ENCODE measurements at regions not wholly inside any gene's neighbourhood (a gene's known extent, or its start where the extent isn't known, plus 50 kb on each side); places are given as distances from the start of the nearest gene placed in this dataset.

GRCh38 chrX:39889704-39890103 is 208.1 kb downstream of the BCOR start:
- H3K36me3 ChIP-seq (ENCODE audit: control insufficient read depth, insufficient read depth, low read length) = no peaks in the 10 kb centered on the region
- no peak overlapping the region for H2BK15ac ChIP-seq (ENCODE audit: low read depth, low read length)
- no peak for DNase-seq
- H3K27me3 ChIP-seq (ENCODE audit: control insufficient read depth, insufficient read depth, low read length) = peaks cover 32% of the 10 kb centered on the region
- H3K79me1 ChIP-seq (ENCODE audit: low read depth in 1 of 2, low read length in 2 of 2) = no peaks in the 10 kb centered on the region
- H3K4me3 ChIP-seq (ENCODE audit: insufficient read depth, low read depth, low read length) = no peak overlapping the region
- H2BK20ac ChIP-seq (ENCODE audit: low read depth, low read length) = no peak overlapping the region
- in situ Hi-C loops (cut with MboI; ENCODE audit: low sequenced_read_pairs) (no loop called here), dilution Hi-C loops (cut with HindIII; ENCODE audit: low sequenced_read_pairs, unreplicated experiment) (no loop called here), intact Hi-C loops (cut with micrococcal nuclease) (no loop called here)
- no peak for ATAC-seq (ENCODE audit: low read depth)
- no peak overlapping the region for H2BK120ac ChIP-seq (ENCODE audit: low read depth, low read length)
- CTCF ChIA-PET = interaction anchor here (0.6 kb wide), 1 partner anchor 19 kb away, joined by 3 read pairs; no protein-coding TSS in a partner anchor
- no TSS peak for BruUV-seq (replicated peaks)
- no peaks in the 10 kb centered on the region for H4K20me1 ChIP-seq (ENCODE audit: insufficient read depth, low read length)
- no peak overlapping the region for H3K14ac ChIP-seq (replicated peaks; ENCODE audit: low read depth, low read length)
- no peak overlapping the region for H4K91ac ChIP-seq (ENCODE audit: insufficient read depth, low read depth, low read length)
- H3K4ac ChIP-seq (ENCODE audit: low read depth, low read length) = no peak overlapping the region
- 0 out of 2 replicates have a peak, but pooled peaks cover 2% of the 10 kb centered on the region for H3K9me3 ChIP-seq (ENCODE audit: control insufficient read depth, insufficient read depth, low read length)
- no peaks in the 10 kb centered on the region for H3K4me1 ChIP-seq (ENCODE audit: control insufficient read depth, insufficient read depth, low read length)
- H3K27ac ChIP-seq (ENCODE audit: insufficient read depth, low read length) = no peak overlapping the region
- no peak overlapping the region for H2AK5ac ChIP-seq (ENCODE audit: low read depth, low read length)
- H2AK9ac ChIP-seq (replicated peaks; ENCODE audit: low read depth, low read length, poor library complexity) = no peak overlapping the region
- POLR2A ChIA-PET (ENCODE audit: unreplicated experiment) = no interaction called here
- no peak overlapping the region for H3K18ac ChIP-seq (ENCODE audit: low read depth, low read length)
- H3K4me2 ChIP-seq (ENCODE audit: low read depth, low read length) = no peak overlapping the region
- H4K5ac ChIP-seq (ENCODE audit: low read depth, low read length) = no peak overlapping the region
- TF ChIP-seq RFX5 (IDR thresholded peaks at IDR 0.05; ENCODE audit: low read depth, low read length) = no peak
- no peak for TF ChIP-seq CHD1 (IDR thresholded peaks at IDR 0.05; ENCODE audit: low read depth, low read length)
- no peak for TF ChIP-seq MAZ (IDR thresholded peaks at IDR 0.05; ENCODE audit: borderline replicate concordance, low read depth, low read length)
- TF ChIP-seq, protein P1, sequence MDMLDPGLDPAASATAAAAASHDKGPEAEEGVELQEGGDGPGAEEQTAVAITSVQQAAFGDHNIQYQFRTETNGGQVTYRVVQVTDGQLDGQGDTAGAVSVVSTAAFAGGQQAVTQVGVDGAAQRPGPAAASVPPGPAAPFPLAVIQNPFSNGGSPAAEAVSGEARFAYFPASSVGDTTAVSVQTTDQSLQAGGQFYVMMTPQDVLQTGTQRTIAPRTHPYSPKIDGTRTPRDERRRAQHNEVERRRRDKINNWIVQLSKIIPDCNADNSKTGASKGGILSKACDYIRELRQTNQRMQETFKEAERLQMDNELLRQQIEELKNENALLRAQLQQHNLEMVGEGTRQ (IDR thresholded peaks at IDR 0.05; ENCODE audit: low read depth, low read length) = no peak
- no peak for TF ChIP-seq MAFK (IDR thresholded peaks at IDR 0.05; ENCODE audit: low read depth, low read length)
- no peak for TF ChIP-seq BHLHE40 (IDR thresholded peaks at IDR 0.05; ENCODE audit: low read depth, low read length)
- TF ChIP-seq FOS (IDR thresholded peaks at IDR 0.05; ENCODE audit: low read depth, low read length) = no peak
- no peak for TF ChIP-seq CTCF (conservative IDR thresholded peaks at IDR 0.05; ENCODE audit: low read depth, low read length)
- TF ChIP-seq SMC3 (IDR thresholded peaks at IDR 0.05; ENCODE audit: low read depth, low read length) = no peak
- TF ChIP-seq NFE2L2 (IDR thresholded peaks at IDR 0.05; ENCODE audit: low read depth, low read length) = no peak
- TF ChIP-seq RAD21 (IDR thresholded peaks at IDR 0.05; ENCODE audit: low read length) = no peak
- no peak for TF ChIP-seq RCOR1 (IDR thresholded peaks at IDR 0.05; ENCODE audit: insufficient replicate concordance, low read length)
- TF ChIP-seq MXI1 (IDR thresholded peaks at IDR 0.05; ENCODE audit: borderline replicate concordance, low read depth, low read length) = no peak
- no peak overlapping the region for H2BK5ac ChIP-seq (ENCODE audit: low read depth, low read length, poor library complexity, severe bottlenecking)
- H4K8ac ChIP-seq (ENCODE audit: low read depth in 2 of 2, low read length in 2 of 2) = no peak overlapping the region
- WGBS, 2 experiments (ENCODE audit: extremely low coverage in 2 of 2, insufficient read length in 1 of 2) = no CpG with 5 or more reads among the region's 1 CpG
- no peak overlapping the region for H3K9ac ChIP-seq (ENCODE audit: low read depth, low read length)
- H3K23ac ChIP-seq (ENCODE audit: low read depth, low read length) = no peak overlapping the region
- H3K56ac ChIP-seq (ENCODE audit: extremely low read depth, insufficient read depth, low read length) = no peak overlapping the region
- no peak overlapping the region for H2AFZ ChIP-seq (replicated peaks; ENCODE audit: low read length, poor library complexity)
- no peaks in the 10 kb centered on the region for H3K9me1 ChIP-seq (ENCODE audit: insufficient read depth, low read length)

Measured in IMR-90 (cell line).